Peyer's patch (tissue), 4 donors: ENCODE measurements at regions not wholly inside any gene's neighbourhood (a gene's known extent, or its start where the extent isn't known, plus 50 kb on each side); places are given as distances from the start of the nearest gene placed in this dataset.

Source experiments
- DNase-seq, 3 donors: peaks; one replicate each; pipeline ENCODE4 v3.0.0-alpha.2; 2017 to 2019
- H3K27ac ChIP-seq, 4 donors: fragments of 200-600 bp; sonication (generic); one replicate each; pipeline ENCODE4 v1.5.1; 2016 to 2019
- H3K27me3 ChIP-seq, 2 donors: fragments of 200-600 bp; sonication (generic); one replicate each; pipeline ENCODE4 v1.5.1; 2019
- H3K36me3 ChIP-seq, 3 donors: fragments of 200-600 bp; sonication (generic); one replicate each; pipeline ENCODE4 v1.5.1; 2016 to 2019
- H3K4me1 ChIP-seq, 4 donors: fragments of 200-600 bp; sonication (generic); one replicate each; pipeline ENCODE4 v1.5.1; 2016 to 2019
- H3K4me3 ChIP-seq, 4 donors: fragments of 200-600 bp; sonication (generic); 1 replicate in 3 of 4; 2 replicates in 1 of 4; pipeline ENCODE4 v1.5.1; 2016 to 2019; ENCODE audit warnings: mild to moderate bottlenecking in 1 of 4
- H3K9me3 ChIP-seq, 4 donors: fragments of 200-600 bp; sonication (generic); one replicate each; pipeline ENCODE4 v1.5.1; 2016 to 2019; ENCODE audit warnings: mild to moderate bottlenecking in 1 of 4
- POLR2A ChIP-seq, 2 donors: fragments of 450-650 bp; IDR thresholded peaks; one replicate each; pipeline ENCODE4 v1.5.1; 2017; ENCODE audit warnings: antibody characterized with exemption in 2 of 2, mild to moderate bottlenecking in 2 of 2, moderate library complexity in 2 of 2
- TF ChIP-seq, protein P1 (sequence below), 6 experiments: fragments of 450-650 bp in 4 of 6; fragments of 200-600 bp in 2 of 6; sonication (generic) in 1 of 6; IDR thresholded peaks; one replicate each; pipeline ENCODE4 v1.5.1; 2017 to 2019; ENCODE audit warnings: antibody characterized with exemption in 6 of 6, mild to moderate bottlenecking in 3 of 6, moderate library complexity in 1 of 6

DNA sequence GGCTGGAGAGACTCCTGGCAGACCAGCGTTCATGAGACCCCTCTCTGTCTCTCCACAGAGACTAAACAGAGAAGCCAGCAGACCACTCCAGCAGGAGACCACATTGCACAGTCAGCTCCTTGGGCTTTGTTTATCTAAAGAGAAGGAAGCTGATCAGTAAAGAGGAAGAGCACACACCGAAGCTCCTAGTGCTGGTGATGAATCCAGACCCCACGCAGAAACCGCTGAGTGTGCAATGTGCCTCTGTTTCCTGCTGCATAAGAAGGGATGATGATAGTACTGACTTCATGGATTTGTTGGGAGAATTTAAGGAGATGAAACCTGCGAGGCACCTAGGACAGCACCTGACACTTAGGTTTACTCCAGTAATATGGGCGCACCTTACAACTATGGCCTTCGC is 544.1 kb upstream of the ID2 start:
- TF ChIP-seq, protein P1, sequence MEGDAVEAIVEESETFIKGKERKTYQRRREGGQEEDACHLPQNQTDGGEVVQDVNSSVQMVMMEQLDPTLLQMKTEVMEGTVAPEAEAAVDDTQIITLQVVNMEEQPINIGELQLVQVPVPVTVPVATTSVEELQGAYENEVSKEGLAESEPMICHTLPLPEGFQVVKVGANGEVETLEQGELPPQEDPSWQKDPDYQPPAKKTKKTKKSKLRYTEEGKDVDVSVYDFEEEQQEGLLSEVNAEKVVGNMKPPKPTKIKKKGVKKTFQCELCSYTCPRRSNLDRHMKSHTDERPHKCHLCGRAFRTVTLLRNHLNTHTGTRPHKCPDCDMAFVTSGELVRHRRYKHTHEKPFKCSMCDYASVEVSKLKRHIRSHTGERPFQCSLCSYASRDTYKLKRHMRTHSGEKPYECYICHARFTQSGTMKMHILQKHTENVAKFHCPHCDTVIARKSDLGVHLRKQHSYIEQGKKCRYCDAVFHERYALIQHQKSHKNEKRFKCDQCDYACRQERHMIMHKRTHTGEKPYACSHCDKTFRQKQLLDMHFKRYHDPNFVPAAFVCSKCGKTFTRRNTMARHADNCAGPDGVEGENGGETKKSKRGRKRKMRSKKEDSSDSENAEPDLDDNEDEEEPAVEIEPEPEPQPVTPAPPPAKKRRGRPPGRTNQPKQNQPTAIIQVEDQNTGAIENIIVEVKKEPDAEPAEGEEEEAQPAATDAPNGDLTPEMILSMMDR (IDR thresholded peaks at IDR 0.05), result no peak
- TF ChIP-seq POLR2A (IDR thresholded peaks at IDR 0.05), result no peak
- H3K27me3 ChIP-seq, result no peaks in the 10 kb centered on the region

DNA sequence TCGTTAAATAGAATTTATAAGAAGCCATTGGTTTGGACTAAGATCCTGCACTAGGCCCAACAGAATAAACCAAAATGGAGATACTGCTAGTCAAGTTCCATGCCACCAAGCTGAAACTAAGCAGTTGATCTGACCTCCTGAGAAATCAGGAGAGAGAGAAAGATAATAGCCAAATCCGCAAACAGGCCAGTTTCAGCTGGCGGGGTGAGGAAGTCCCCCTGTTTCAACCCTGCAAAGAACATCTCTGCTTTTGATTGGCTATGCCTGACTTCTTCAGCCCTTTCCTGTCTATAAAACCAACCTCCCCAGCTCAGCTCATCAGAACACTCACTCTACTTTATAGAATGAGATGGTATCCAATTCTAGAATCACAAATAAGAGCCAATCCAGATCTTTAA is 543.3 kb upstream of the ID2 start:
- Histone ChIP-seq H3K9me3 (no peaks in the 10 kb centered on the region), H3K36me3 (no peaks in the 10 kb centered on the region), H3K27ac (no peak overlapping the region), H3K4me3 (no peak overlapping the region), H3K27me3 (no peaks in the 10 kb centered on the region), H3K4me1 (peaks cover 0 to 29% (median 0%) of the 10 kb centered on the region in 4 donors)
- DNase-seq, result no peak
- TF ChIP-seq POLR2A (IDR thresholded peaks at IDR 0.05), result no peak
- TF ChIP-seq, protein P1 (IDR thresholded peaks at IDR 0.05), result no peak

More for the DNA sequence above, 544.1 kb upstream of the ID2 start:
- Histone ChIP-seq H3K4me1 (peaks cover 0 to 29% (median 0%) of the 10 kb centered on the region in 4 donors), H3K27ac (no peak overlapping the region), H3K9me3 (no peaks in the 10 kb centered on the region), H3K4me3 (no peak overlapping the region), H3K36me3 (no peaks in the 10 kb centered on the region)
- DNase-seq, result no peak

DNA sequence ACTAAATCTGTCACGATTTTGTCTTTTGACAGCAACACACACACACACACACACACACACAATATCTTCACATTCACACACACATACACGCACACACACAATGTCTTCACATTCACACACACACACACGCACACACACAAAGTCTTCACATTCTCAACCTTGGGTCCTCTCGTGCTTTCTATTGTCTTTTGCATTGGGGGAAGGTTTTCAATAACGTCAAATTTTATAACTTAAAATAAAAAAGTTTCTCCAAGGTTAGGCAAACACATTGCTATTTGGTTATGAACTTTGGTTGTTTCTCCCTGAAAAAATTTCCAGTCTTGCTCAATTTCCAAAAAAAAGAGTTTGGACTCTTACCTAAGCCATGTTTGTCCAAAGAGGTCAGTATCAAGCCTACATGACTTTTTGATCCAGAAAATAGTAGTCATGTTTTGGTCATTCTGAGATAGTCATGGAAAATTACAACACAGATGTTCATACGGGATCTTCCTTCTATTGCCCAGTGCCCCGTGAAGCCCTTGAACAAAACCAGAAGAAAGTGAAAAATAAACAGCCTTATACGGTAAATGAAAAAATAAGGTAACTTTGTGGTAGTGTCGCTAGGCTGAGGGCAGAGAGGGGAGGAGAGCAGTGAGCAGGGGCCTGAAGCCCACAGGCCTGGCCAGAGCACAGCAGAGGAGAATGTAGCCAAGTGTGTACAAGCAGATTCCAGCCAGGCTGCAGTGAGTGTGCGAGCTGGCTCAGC is 542.8 kb upstream of the ID2 start:
- Histone ChIP-seq H3K4me1 (peaks cover 0 to 34% (median 0%) of the 10 kb centered on the region in 4 donors), H3K9me3 (no peaks in the 10 kb centered on the region), H3K4me3 (no peak overlapping the region), H3K27ac (peak overlapping the region in 1 of 4 donors; percentile 14), H3K36me3 (no peaks in the 10 kb centered on the region), H3K27me3 (no peaks in the 10 kb centered on the region)
- TF ChIP-seq, protein P1 (IDR thresholded peaks at IDR 0.05), result no peak
- TF ChIP-seq POLR2A (IDR thresholded peaks at IDR 0.05), result no peak
- no peak for DNase-seq

DNA sequence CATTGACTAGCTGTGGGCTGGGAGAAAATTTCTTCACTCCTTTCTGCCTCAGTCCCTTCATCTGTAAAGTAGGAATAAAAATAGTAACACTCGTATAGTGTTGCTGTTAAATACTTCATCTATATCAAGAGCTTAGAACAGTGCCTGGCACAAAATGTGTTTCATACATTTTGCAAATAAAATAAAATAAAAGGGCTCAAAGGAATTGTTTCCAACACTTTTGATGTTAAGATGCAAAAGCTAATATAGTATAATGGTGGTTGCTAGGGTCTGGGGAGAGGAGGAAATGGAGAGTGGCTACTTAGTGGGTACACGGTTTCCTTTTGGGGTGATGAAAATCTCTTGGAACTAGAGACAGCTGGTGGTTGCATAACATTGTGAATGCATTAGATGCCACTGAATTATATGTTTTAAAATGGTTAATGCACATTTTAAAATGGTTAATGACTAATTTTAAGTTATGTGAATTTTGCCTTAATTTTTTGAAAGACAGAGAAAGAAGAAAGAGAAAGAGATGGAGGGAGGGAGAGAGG is 542.1 kb upstream of the ID2 start:
- no peaks in the 10 kb centered on the region for H3K9me3 ChIP-seq
- no peak for DNase-seq
- H3K4me3 ChIP-seq, result no peak overlapping the region
- peaks cover 0 to 33% (median 0%) of the 10 kb centered on the region in 4 donors for H3K4me1 ChIP-seq
- H3K27ac ChIP-seq, result peak overlapping the region in 1 of 4 donors; percentile 14
- no peaks in the 10 kb centered on the region for H3K36me3 ChIP-seq
- TF ChIP-seq, protein P1 (IDR thresholded peaks at IDR 0.05), result no peak
- no peak for TF ChIP-seq POLR2A (IDR thresholded peaks at IDR 0.05)
- no peaks in the 10 kb centered on the region for H3K27me3 ChIP-seq

DNA sequence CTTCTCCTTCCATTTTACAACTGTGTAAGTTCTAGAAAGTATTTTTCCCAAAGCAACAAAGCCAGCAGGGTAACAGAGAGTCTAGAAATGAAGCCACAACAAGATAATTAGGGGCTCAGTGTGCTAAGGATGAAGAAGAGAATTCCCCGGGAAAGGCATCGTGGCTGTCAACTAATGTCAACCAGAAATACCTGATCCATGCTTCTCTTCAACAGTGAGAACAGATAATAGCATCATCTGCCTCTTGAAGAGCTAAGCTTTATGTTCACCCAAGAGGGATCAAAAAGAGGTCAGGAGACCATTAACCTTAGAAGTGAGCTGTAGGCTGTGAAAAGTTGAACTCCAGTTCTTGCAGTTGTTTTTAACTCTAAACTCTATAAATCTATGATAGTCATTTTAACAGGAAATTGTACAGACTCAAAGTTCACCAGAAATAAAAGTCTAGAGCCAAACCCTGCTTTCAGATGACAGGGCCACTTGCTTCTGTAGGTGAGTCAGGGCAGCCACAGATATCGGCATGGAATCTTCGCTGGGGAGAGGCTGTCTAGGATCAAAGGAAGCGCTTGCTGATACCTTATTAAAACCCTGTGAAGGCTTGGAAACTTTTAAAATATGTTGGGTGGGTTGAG is 540.7 kb upstream of the ID2 start:
- H3K9me3 ChIP-seq, result no peaks in the 10 kb centered on the region
- no peaks in the 10 kb centered on the region for H3K27me3 ChIP-seq
- H3K36me3 ChIP-seq, result no peaks in the 10 kb centered on the region
- H3K4me1 ChIP-seq, result peaks cover 0 to 33% (median 0%) of the 10 kb centered on the region in 4 donors
- TF ChIP-seq, protein P1 (IDR thresholded peaks at IDR 0.05), result no peak
- DNase-seq, result peak in 1 of 3 donors; percentile 70
- peak overlapping the region in 1 of 4 donors; percentile 56 for H3K27ac ChIP-seq
- no peak overlapping the region for H3K4me3 ChIP-seq
